Stimulated activated CD4-positive, alpha-beta T cell treated with anti-CD3 and anti-CD28 coated beads, TNF-alpha, amount 100 ng/mL, for 48 hours (primary cell): ENCODE measurements at regions not wholly inside any gene's neighbourhood (a gene's known extent, or its start where the extent isn't known, plus 50 kb on each side); places are given as distances from the start of the nearest gene placed in this dataset.

Experiments
- DNase-seq, 3 donors: peaks; one replicate each; pipeline ENCODE4 v3.0.0-alpha.2; 2020; ENCODE audit warnings: low read depth in 3 of 3

- DNase-seq, result no peak
Observed at GRCh38 chr16:51907680-51908079, 639.3 kb downstream of the TOX3 start.

- DNase-seq, result no peak
Observed at GRCh38 chr16:51900221-51900780, 646.6 kb downstream of the TOX3 start.

- DNase-seq, result no peak
Observed at GRCh38 chr16:51898872-51899271, 648.1 kb downstream of the TOX3 start.

- DNase-seq, result no peak
Observed at GRCh38 chr16:51896013-51896412, 650.9 kb downstream of the TOX3 start.

GRCh38 chr16:51892293-51893007, 654.5 kb downstream of the TOX3 start:
- DNase-seq, result no peak

GRCh38 chr16:51888534-51888933, 658.4 kb downstream of the TOX3 start:
- DNase-seq, result no peak

- no peak for DNase-seq
Observed at GRCh38 chr16:51888016-51888415, 658.9 kb downstream of the TOX3 start.

- no peak for DNase-seq
Observed at GRCh38 chr16:51886456-51886855, 660.5 kb downstream of the TOX3 start.

- DNase-seq, result no peak
Observed at GRCh38 chr16:51884773-51885172, 662.2 kb downstream of the TOX3 start.

GRCh38 chr16:51881731-51882130, 665.2 kb downstream of the TOX3 start:
- DNase-seq, result no peak

- DNase-seq, result no peak
Observed at GRCh38 chr16:51880776-51881175, 666.2 kb downstream of the TOX3 start.

GRCh38 chr16:51877686-51878085, 669.3 kb downstream of the TOX3 start:
- no peak for DNase-seq

- DNase-seq, result no peak
Observed at GRCh38 chr16:51876934-51877333, 670.0 kb downstream of the TOX3 start.

GRCh38 chr16:51876601-51876875, 670.4 kb downstream of the TOX3 start:
- no peak for DNase-seq

- no peak for DNase-seq
Observed at GRCh38 chr16:51875834-51876600, 670.9 kb downstream of the TOX3 start.

- no peak for DNase-seq
Observed at GRCh38 chr16:51872524-51872923, 674.4 kb downstream of the TOX3 start.

- DNase-seq, result no peak
Observed at GRCh38 chr16:51870296-51870854, 676.6 kb downstream of the TOX3 start.

- DNase-seq, result no peak
Observed at GRCh38 chr16:51869176-51869575, 677.8 kb downstream of the TOX3 start.

GRCh38 chr16:51868631-51869030, 678.3 kb downstream of the TOX3 start:
- no peak for DNase-seq

- DNase-seq, result no peak
Observed at GRCh38 chr16:51867386-51868065, 679.4 kb downstream of the TOX3 start.

- DNase-seq, result no peak
Observed at GRCh38 chr16:51864575-51864974, 682.4 kb downstream of the TOX3 start.

GRCh38 chr16:51854401-51854951, 692.5 kb downstream of the TOX3 start:
- no peak for DNase-seq
